ENCODE measurements at regions not wholly inside any gene's neighbourhood (a gene's known extent, or its start where the extent isn't known, plus 50 kb on each side); places are given as distances from the start of the nearest gene placed in this dataset.

DNA sequence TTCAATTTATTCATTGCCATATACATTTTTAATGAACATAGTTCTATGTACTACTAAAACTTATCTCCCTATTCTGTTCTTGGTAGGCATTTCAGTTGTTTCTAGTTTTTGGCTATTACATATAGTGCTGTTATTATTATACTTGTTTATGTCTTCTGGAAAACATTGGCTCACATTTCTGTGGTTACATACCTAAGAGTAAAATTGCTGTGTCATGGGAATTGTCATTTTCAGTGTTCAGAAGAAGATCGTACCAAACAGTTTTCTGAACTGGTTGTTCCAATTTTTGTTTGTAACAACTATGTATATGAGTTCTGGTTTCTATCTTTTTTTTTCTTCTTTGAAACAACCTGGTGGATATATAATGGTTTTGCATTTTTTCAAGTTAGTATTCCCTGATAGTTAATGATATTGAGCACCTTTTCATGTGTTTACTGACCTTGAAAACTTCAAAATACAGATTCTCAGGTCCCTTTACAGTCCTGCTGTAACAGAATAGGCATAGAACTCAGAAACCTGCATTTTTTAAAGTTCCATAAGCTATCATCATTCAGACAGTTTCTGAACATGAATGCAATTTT lies 230.7 kb downstream of the JRKL start:
- no peak for TF ChIP-seq EZH2 (IDR thresholded peaks at IDR 0.05; ENCODE audit: borderline replicate concordance, insufficient read depth, low read depth, low read length, poor library complexity, severe bottlenecking)
- TF ChIP-seq, protein P1, sequence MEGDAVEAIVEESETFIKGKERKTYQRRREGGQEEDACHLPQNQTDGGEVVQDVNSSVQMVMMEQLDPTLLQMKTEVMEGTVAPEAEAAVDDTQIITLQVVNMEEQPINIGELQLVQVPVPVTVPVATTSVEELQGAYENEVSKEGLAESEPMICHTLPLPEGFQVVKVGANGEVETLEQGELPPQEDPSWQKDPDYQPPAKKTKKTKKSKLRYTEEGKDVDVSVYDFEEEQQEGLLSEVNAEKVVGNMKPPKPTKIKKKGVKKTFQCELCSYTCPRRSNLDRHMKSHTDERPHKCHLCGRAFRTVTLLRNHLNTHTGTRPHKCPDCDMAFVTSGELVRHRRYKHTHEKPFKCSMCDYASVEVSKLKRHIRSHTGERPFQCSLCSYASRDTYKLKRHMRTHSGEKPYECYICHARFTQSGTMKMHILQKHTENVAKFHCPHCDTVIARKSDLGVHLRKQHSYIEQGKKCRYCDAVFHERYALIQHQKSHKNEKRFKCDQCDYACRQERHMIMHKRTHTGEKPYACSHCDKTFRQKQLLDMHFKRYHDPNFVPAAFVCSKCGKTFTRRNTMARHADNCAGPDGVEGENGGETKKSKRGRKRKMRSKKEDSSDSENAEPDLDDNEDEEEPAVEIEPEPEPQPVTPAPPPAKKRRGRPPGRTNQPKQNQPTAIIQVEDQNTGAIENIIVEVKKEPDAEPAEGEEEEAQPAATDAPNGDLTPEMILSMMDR (IDR thresholded peaks at IDR 0.05): no peak
